ENCODE measurements at regions not wholly inside any gene's neighbourhood (a gene's known extent, or its start where the extent isn't known, plus 50 kb on each side); places are given as distances from the start of the nearest gene placed in this dataset.

- CTCF ChIA-PET: no interaction called here
- no peaks in the 10 kb centered on the region for H3K9me2 ChIP-seq
- H4K20me1 ChIP-seq (ENCODE audit: insufficient read depth): no peaks in the 10 kb centered on the region
- DNase-seq: no peak
- H2AFZ ChIP-seq (ENCODE audit: low read depth): no peak overlapping the region
- H3K36me3 ChIP-seq (replicated peaks in 1 of 2; ENCODE audit: control insufficient read depth in 1 of 2, insufficient read depth in 2 of 2, low read length in 1 of 2): no peaks in the 10 kb centered on the region
- H3K4me3 ChIP-seq (ENCODE audit: low read depth in 2 of 2, low read length in 1 of 2): no peak overlapping the region
- H3K27ac ChIP-seq (ENCODE audit: low read depth in 2 of 2, low read length in 1 of 2): no peak overlapping the region
- H3K9me3 ChIP-seq: no peaks in the 10 kb centered on the region
- POLR2A ChIA-PET: no interaction called here
- no peak overlapping the region for H3K9ac ChIP-seq
- no peak for TF ChIP-seq IRF3 (IDR thresholded peaks at IDR 0.05; ENCODE audit: low read depth, low read length)
- TF ChIP-seq SMC3 (IDR thresholded peaks at IDR 0.05; ENCODE audit: low read depth, low read length): no peak
- no peak for TF ChIP-seq REST (IDR thresholded peaks at IDR 0.05; ENCODE audit: low read depth, low read length)
- TF ChIP-seq RAD21 (IDR thresholded peaks at IDR 0.05; ENCODE audit: low read length): no peak
- TF ChIP-seq GATA2 (CRISPR knock-in tag; IDR thresholded peaks at IDR 0.05): no peak
- TF ChIP-seq ELF1 (IDR thresholded peaks at IDR 0.05): no peak
- H3K4me1 ChIP-seq (ENCODE audit: control insufficient read depth in 1 of 2, insufficient read depth in 2 of 2, low read depth in 1 of 2, low read length in 1 of 2): no peaks in the 10 kb centered on the region; a peak in 1 of 4 replicates
- H3K4me2 ChIP-seq: no peak overlapping the region
- H3F3A ChIP-seq (replicated peaks; ENCODE audit: insufficient read depth): no peaks in the 10 kb centered on the region
- no peaks in the 10 kb centered on the region for H3K79me2 ChIP-seq (ENCODE audit: insufficient read depth)
- no peaks in the 10 kb centered on the region for H3K27me3 ChIP-seq (ENCODE audit: insufficient read depth)
Observed at GRCh38 chr5:57745029-57745428, 262.4 kb upstream of the ACTBL2 start.

DNA sequence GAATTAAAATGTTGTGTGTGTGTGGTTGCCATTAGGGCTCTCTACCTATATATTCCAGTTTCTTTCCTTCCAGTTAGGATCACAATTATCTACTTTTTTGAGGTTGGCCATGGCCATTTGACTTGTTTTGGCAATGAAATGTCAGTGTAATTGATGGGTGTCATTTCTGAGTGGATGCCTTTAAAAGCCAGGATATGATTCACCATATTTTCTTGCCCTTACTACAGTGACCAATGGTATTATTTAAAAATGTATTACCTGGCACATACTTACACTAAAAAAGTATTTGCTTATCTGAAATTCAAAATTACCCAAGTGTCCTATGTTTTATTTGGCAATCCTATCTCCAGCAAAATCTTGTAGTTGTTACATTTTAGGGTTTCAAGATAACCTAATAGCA is 258.7 kb upstream of the ACTBL2 start:
- Histone ChIP-seq H3K9me3 (no peaks in the 10 kb centered on the region), H3K27ac (ENCODE audit: low read depth in 2 of 2, low read length in 1 of 2) (no peak overlapping the region), H3F3A (replicated peaks; ENCODE audit: insufficient read depth) (peaks cover 7% of the 10 kb centered on the region), H3K4me3 (ENCODE audit: low read depth in 2 of 2, low read length in 1 of 2) (no peak overlapping the region), H3K4me1 (ENCODE audit: control insufficient read depth in 1 of 2, insufficient read depth in 2 of 2, low read depth in 1 of 2, low read length in 1 of 2) (peaks cover 0 to 12% of the 10 kb centered on the region in 2 experiments; a peak in 2 of 4 replicates), H3K79me2 (ENCODE audit: insufficient read depth) (no peaks in the 10 kb centered on the region), H4K20me1 (ENCODE audit: insufficient read depth) (no peaks in the 10 kb centered on the region), H3K4me2 (no peak overlapping the region), H3K9me2 (no peaks in the 10 kb centered on the region), H3K36me3 (replicated peaks in 1 of 2; ENCODE audit: control insufficient read depth in 1 of 2, insufficient read depth in 2 of 2, low read length in 1 of 2) (no peaks in the 10 kb centered on the region), H2AFZ (ENCODE audit: low read depth) (no peak overlapping the region), H3K27me3 (ENCODE audit: insufficient read depth) (no peaks in the 10 kb centered on the region), H3K9ac (no peak overlapping the region)
- TF ChIP-seq TCF12 (IDR thresholded peaks at IDR 0.05): no peak
- TF ChIP-seq, protein P1, sequence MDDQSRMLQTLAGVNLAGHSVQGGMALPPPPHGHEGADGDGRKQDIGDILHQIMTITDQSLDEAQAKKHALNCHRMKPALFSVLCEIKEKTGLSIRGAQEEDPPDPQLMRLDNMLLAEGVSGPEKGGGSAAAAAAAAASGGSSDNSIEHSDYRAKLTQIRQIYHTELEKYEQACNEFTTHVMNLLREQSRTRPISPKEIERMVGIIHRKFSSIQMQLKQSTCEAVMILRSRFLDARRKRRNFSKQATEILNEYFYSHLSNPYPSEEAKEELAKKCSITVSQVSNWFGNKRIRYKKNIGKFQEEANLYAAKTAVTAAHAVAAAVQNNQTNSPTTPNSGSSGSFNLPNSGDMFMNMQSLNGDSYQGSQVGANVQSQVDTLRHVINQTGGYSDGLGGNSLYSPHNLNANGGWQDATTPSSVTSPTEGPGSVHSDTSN (IDR thresholded peaks at IDR 0.05): peak; percentile 42
- ChIA-PET CTCF (interaction anchor here (1.0 to 1.1 kb wide), 2 partner anchors 33 to 719 kb away, joined by 3 read pairs; no protein-coding TSS in a partner anchor), POLR2A (no interaction called here)
- DNase-seq: no peak
